CD14-positive monocyte (primary cell): ENCODE measurements at regions not wholly inside any gene's neighbourhood (a gene's known extent, or its start where the extent isn't known, plus 50 kb on each side); places are given as distances from the start of the nearest gene placed in this dataset.

Experiments used
- DNase-seq, 3 donors: peaks; one replicate each; pipeline ENCODE4 v3.0.0-alpha.2; 2011 to 2022
- H2AFZ ChIP-seq: 2 replicates; pipeline ENCODE4 v1.6.0; 2012; ENCODE audit warnings: mild to moderate bottlenecking, low read depth, low read length, inconsistent platforms; ENCODE audit not compliant: insufficient read depth, poor library complexity, severe bottlenecking
- H3K27ac ChIP-seq, 2 donors: 1 replicate in 1 of 2; 2 replicates in 1 of 2; pipeline ENCODE4 v1.5.1; 2012 to 2013; ENCODE audit warnings: low read length in 2 of 2, control low read depth in 1 of 2, inconsistent platforms in 1 of 2, low read depth in 1 of 2, mild to moderate bottlenecking in 1 of 2
- H3K27me3 ChIP-seq, 2 donors: one replicate each; pipeline versions ENCODE4 v1.6.0 to v1.6.1; 2011 to 2013; ENCODE audit warnings: low read length in 2 of 2; ENCODE audit not compliant: control insufficient read depth in 2 of 2, insufficient read depth in 2 of 2
- H3K36me3 ChIP-seq, 2 donors: replicated peaks in 1 of 2; 1 replicate in 1 of 2; 2 replicates in 1 of 2; pipeline versions ENCODE4 v1.5.1 to v1.6.1; 2012 to 2013; ENCODE audit warnings: low read length in 2 of 2, control low read depth in 1 of 2, inconsistent platforms in 1 of 2, mild to moderate bottlenecking in 1 of 2; ENCODE audit not compliant: insufficient read depth in 2 of 2, control insufficient read depth in 1 of 2
- H3K4me1 ChIP-seq, 2 donors: 1 replicate in 1 of 2; 2 replicates in 1 of 2; pipeline versions ENCODE4 v1.5.1 to v1.6.1; 2012 to 2013; ENCODE audit warnings: low read length in 2 of 2, control low read depth in 1 of 2, inconsistent platforms in 1 of 2, mild to moderate bottlenecking in 1 of 2, moderate library complexity in 1 of 2; ENCODE audit not compliant: insufficient read depth in 2 of 2, control insufficient read depth in 1 of 2
- H3K4me2 ChIP-seq: replicated peaks from 2 replicates; pipeline ENCODE3; 2012; ENCODE audit warnings: low read length, moderate library complexity, mild to moderate bottlenecking; ENCODE audit not compliant: poor library complexity, severe bottlenecking; ENCODE audit errors: extremely low read depth
- H3K4me3 ChIP-seq, 3 experiments: fragments of 200-600 bp in 1 of 3; sonication (generic) in 1 of 3; replicated peaks in 1 of 3; 1 replicate in 2 of 3; 2 replicates in 1 of 3; pipeline ENCODE4 v1.5.1; 2011 to 2013; ENCODE audit warnings: low read length in 3 of 3, mild to moderate bottlenecking in 3 of 3, control low read depth in 2 of 3, low read depth in 2 of 3, inconsistent platforms in 1 of 3, moderate library complexity in 1 of 3
- H3K79me2 ChIP-seq: 2 replicates; pipeline ENCODE4 v1.6.0; 2012; ENCODE audit warnings: mild to moderate bottlenecking, control low read depth, inconsistent platforms, low read length, moderate library complexity; ENCODE audit not compliant: insufficient read depth
- H3K9ac ChIP-seq: 2 replicates; pipeline ENCODE4 v1.6.0; 2017; ENCODE audit warnings: low read length, mild to moderate bottlenecking; ENCODE audit not compliant: insufficient read depth, poor library complexity, severe bottlenecking
- H3K9me3 ChIP-seq, 2 donors: replicated peaks in 1 of 2; 1 replicate in 1 of 2; 2 replicates in 1 of 2; pipeline versions ENCODE4 v1.5.1 to v1.6.1; 2012 to 2013; ENCODE audit warnings: low read length in 2 of 2, control low read depth in 1 of 2; ENCODE audit not compliant: control insufficient read depth in 1 of 2, insufficient read depth in 1 of 2
- H4K20me1 ChIP-seq: 2 replicates; pipeline ENCODE4 v1.6.0; 2012; ENCODE audit warnings: mild to moderate bottlenecking, low read length, control low read depth, moderate library complexity; ENCODE audit not compliant: insufficient read depth
- H3K27ac Mint-ChIP-seq, 7 donors: one replicate each; pipeline ENCODE4 v1.8.0; 2020; ENCODE audit warnings: mild to moderate bottlenecking in 7 of 7, mixed read lengths in 7 of 7, moderate library complexity in 6 of 7, inconsistent platforms in 2 of 7
- H3K27me3 Mint-ChIP-seq, 3 donors: one replicate each; pipeline ENCODE4 v1.8.0; 2021 to 2022; ENCODE audit warnings: low read depth in 3 of 3, mild to moderate bottlenecking in 3 of 3, mixed read lengths in 3 of 3, moderate library complexity in 3 of 3, inconsistent platforms in 1 of 3
- H3K36me3 Mint-ChIP-seq, 2 donors: one replicate each; pipeline ENCODE4 v1.8.0; 2020; ENCODE audit warnings: mixed read lengths in 2 of 2, inconsistent platforms in 1 of 2, mild to moderate bottlenecking in 1 of 2
- H3K4me1 Mint-ChIP-seq: one replicate; pipeline ENCODE4 v1.8.0; 2020; ENCODE audit warnings: mild to moderate bottlenecking, mixed read lengths
- H3K4me3 Mint-ChIP-seq, 2 donors: one replicate each; pipeline ENCODE4 v1.8.0; 2020; ENCODE audit warnings: mild to moderate bottlenecking in 2 of 2, mixed read lengths in 2 of 2, moderate library complexity in 1 of 2
- H3K9me3 Mint-ChIP-seq, 7 donors: one replicate each; pipeline ENCODE4 v1.8.0; 2020 to 2022; ENCODE audit warnings: mixed read lengths in 7 of 7, mild to moderate bottlenecking in 6 of 7, moderate library complexity in 6 of 7, inconsistent platforms in 2 of 7
- CTCF ChIP-seq: fragments of 200-600 bp; IDR thresholded peaks from one replicate; pipeline ENCODE4 v1.8.0; 2022; ENCODE audit warnings: antibody characterized with exemption, mild to moderate bottlenecking
- whole genome bisulfite sequencing: methylation state at CpG from one replicate; pipeline ENCODE4 v1.1.5; 2013; ENCODE audit warnings: missing lambda C conversion rate; ENCODE audit not compliant: insufficient coverage; 5-methylcytosine and 5-hydroxymethylcytosine counted together
- intact Hi-C, 2 donors: fragments of 100-400 bp; cut with micrococcal nuclease; formaldehyde crosslinking; loops; one replicate each; pipeline versions ENCODE4 v1.15.0 to v1.15.1; 2023

GRCh38 chr4:23560748-23561147 lies 329.1 kb downstream of the PPARGC1A start:
- H3K4me1 Mint-ChIP-seq = no peaks in the 10 kb centered on the region
- no peak for TF ChIP-seq CTCF
- Histone ChIP-seq H2AFZ (no peak overlapping the region), H3K36me3 (no peaks in the 10 kb centered on the region), H3K4me1 (no peaks in the 10 kb centered on the region), H3K9me3 (peaks cover 0 to 3% of the 10 kb centered on the region in 2 donors), H3K27ac (no peak overlapping the region), H3K9ac (no peak overlapping the region), H3K27me3 (no peaks in the 10 kb centered on the region), H4K20me1 (no peaks in the 10 kb centered on the region), H3K4me3 (no peak overlapping the region), H3K79me2 (no peaks in the 10 kb centered on the region), H3K4me2 (no peak overlapping the region)
- peaks cover 1 to 8% (median 4%) of the 10 kb centered on the region in 7 donors for H3K9me3 Mint-ChIP-seq
- intact Hi-C loops = no loop called here
- WGBS = 92% methylated on average over 2 of the region's 2 CpGs
- H3K27me3 Mint-ChIP-seq = no peaks in the 10 kb centered on the region
- no peaks in the 10 kb centered on the region for H3K36me3 Mint-ChIP-seq
- no peak overlapping the region for H3K27ac Mint-ChIP-seq
- H3K4me3 Mint-ChIP-seq = no peak overlapping the region
- no peak for DNase-seq

- no peak overlapping the region for H3K9ac ChIP-seq
- H2AFZ ChIP-seq = no peak overlapping the region
- H3K79me2 ChIP-seq = no peaks in the 10 kb centered on the region
- no peaks in the 10 kb centered on the region for H3K36me3 Mint-ChIP-seq
- H3K4me3 ChIP-seq = no peak overlapping the region
- H3K27ac ChIP-seq = no peak overlapping the region
- H3K27me3 Mint-ChIP-seq = peaks cover 0 to 3% (median 0%) of the 10 kb centered on the region in 3 donors
- H3K9me3 Mint-ChIP-seq = peaks cover 0 to 10% (median 2%) of the 10 kb centered on the region in 7 donors
- H3K27me3 ChIP-seq = no peaks in the 10 kb centered on the region
- intact Hi-C loops = no loop called here
- DNase-seq = no peak
- no peaks in the 10 kb centered on the region for H3K4me1 ChIP-seq
- H3K27ac Mint-ChIP-seq = no peak overlapping the region
- H3K4me3 Mint-ChIP-seq = no peak overlapping the region
- H4K20me1 ChIP-seq = no peaks in the 10 kb centered on the region
- peaks cover 0 to 7% of the 10 kb centered on the region in 2 donors for H3K9me3 ChIP-seq
- H3K36me3 ChIP-seq = no peaks in the 10 kb centered on the region
- H3K4me1 Mint-ChIP-seq = no peaks in the 10 kb centered on the region
- no CpG with 5 or more reads among the region's 2 CpGs for WGBS
- H3K4me2 ChIP-seq = no peak overlapping the region
- no peak for TF ChIP-seq CTCF
Measured at GRCh38 chr4:23558101-23558500, 331.7 kb downstream of the PPARGC1A start.
